Upper lobe of left lung (tissue), 4 donors: ENCODE measurements at regions not wholly inside any gene's neighbourhood (a gene's known extent, or its start where the extent isn't known, plus 50 kb on each side); places are given as distances from the start of the nearest gene placed in this dataset.

Source experiments
- CTCF ChIP-seq, 6 experiments: fragments of 450-650 bp in 4 of 6; fragments of 200-600 bp in 2 of 6; sonication (generic) in 2 of 6; IDR thresholded peaks; one replicate each; pipeline ENCODE4 v1.5.1; 2016 to 2019; ENCODE audit warnings: antibody characterized with exemption in 6 of 6
- POLR2A ChIP-seq, 4 donors: fragments of 450-650 bp; IDR thresholded peaks; one replicate each; pipeline ENCODE4 v1.5.1; 2016 to 2017; ENCODE audit warnings: antibody characterized with exemption in 4 of 4, mild to moderate bottlenecking in 2 of 4
- POLR2AphosphoS5 ChIP-seq, 2 donors: sonication (generic); formaldehyde crosslinking; IDR thresholded peaks; one replicate each; pipeline ENCODE4 v1.5.1; 2017; ENCODE audit warnings: antibody characterized with exemption in 2 of 2

GRCh38 chr1:193543259-193543658, 356.8 kb upstream of the B3GALT2 start:
- TF ChIP-seq POLR2AphosphoS5 (IDR thresholded peaks at IDR 0.05) (no peak), POLR2A (IDR thresholded peaks at IDR 0.05) (no peak), CTCF (IDR thresholded peaks at IDR 0.05) (no peak)
